AG04450 (cell line): ENCODE measurements at regions not wholly inside any gene's neighbourhood (a gene's known extent, or its start where the extent isn't known, plus 50 kb on each side); places are given as distances from the start of the nearest gene placed in this dataset.

Experiments used
- CTCF ChIA-PET: fragments of 300-600, 350-600 bp; formaldehyde crosslinking; extraction: SDS; loops from one replicate; lab custom pipeline; 2022; ENCODE audit warnings: antibody characterized with exemption, inconsistent platforms; lab: Charles Lee
- POLR2A ChIA-PET: fragments of 350-600 bp; formaldehyde crosslinking; extraction: SDS; loops from one replicate; lab custom pipeline; 2021; ENCODE audit warnings: antibody characterized with exemption, inconsistent platforms; lab: Yijun Ruan, JAX
- DNase-seq: peaks from one replicate; pipeline ENCODE4 v3.0.0-alpha.2; 2011; ENCODE audit warnings: low read depth, low spot score
- H3K27ac ChIP-seq: one replicate; pipeline ENCODE4 v1.5.1; 2012; ENCODE audit warnings: low read depth, low read length, control low read depth
- H3K27me3 ChIP-seq: one replicate; pipeline ENCODE4 v1.6.0; 2012; ENCODE audit warnings: low read length; ENCODE audit not compliant: control insufficient read depth, insufficient read depth
- H3K4me3 ChIP-seq: 2 replicates; pipeline ENCODE4 v1.5.1; 2011; ENCODE audit warnings: mild to moderate bottlenecking, low read depth, low read length, control low read depth
- H3K9me3 ChIP-seq: 2 replicates; pipeline ENCODE4 v1.5.1; 2012; ENCODE audit warnings: low read length; ENCODE audit not compliant: control insufficient read depth, insufficient read depth
- TF ChIP-seq, protein P1 (sequence below): IDR thresholded peaks from 2 replicates; pipeline ENCODE4 v1.5.1; 2011; ENCODE audit warnings: low read depth, low read length, control low read depth, inconsistent platforms

DNA sequence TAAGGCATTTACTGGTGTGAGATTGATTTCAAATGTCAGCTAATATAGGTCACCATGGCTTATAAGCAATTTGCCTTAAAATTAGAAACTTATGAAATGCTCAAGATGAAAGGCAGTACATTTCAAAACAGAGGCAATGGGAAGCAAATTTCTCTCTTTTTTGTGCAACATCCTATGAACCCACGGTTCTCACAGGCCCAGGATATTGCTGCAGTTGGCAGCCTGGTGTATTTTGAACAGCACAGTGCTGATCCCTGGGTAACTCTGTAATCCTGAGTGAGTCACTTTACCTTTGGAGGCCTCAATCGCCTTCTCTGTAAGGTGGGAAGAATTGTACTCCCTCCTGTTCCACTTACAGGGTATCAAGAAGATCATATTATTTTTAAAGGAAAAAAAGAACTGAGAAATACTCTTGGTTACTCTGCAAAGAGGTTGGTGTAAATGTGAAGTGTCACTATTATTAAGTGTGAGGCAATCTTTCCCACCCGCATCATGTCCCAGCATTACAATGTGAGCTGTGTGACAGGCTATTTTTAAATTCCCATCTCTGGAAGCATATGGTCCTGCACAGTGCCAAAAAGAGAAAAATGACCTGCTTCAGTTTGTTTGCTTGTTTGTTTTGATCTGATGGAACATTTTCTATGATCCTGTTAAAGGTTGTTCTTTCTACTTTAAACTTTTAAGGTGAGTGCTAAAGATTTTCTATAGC is 190.1 kb upstream of the LPP start:
- POLR2A ChIA-PET = no interaction called here
- H3K9me3 ChIP-seq = no peaks in the 10 kb centered on the region

DNA sequence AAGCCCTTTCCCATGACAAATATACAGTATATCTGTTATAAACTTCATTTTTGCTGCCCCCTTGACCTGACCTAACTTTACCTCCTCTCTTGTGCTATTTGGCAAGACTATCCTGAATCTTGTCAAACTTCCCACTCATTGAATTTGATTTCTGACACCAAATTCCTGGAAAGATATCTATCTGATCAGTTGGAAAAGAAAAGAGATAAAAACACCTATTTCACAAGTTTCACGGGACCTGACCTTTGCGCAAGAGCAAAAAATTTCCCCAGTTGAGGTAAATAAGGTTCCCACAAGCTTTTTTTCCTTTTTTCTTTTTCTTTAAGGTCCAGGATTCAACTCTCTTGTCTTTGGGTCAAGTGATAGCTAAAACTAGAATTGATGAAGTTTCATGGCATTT is 189.2 kb upstream of the LPP start:
- ChIA-PET POLR2A (no interaction called here), CTCF (no interaction called here)
- Histone ChIP-seq H3K9me3 (no peaks in the 10 kb centered on the region), H3K27ac (no peak overlapping the region), H3K27me3 (no peaks in the 10 kb centered on the region), H3K4me3 (no peak overlapping the region)
- TF ChIP-seq, protein P1, sequence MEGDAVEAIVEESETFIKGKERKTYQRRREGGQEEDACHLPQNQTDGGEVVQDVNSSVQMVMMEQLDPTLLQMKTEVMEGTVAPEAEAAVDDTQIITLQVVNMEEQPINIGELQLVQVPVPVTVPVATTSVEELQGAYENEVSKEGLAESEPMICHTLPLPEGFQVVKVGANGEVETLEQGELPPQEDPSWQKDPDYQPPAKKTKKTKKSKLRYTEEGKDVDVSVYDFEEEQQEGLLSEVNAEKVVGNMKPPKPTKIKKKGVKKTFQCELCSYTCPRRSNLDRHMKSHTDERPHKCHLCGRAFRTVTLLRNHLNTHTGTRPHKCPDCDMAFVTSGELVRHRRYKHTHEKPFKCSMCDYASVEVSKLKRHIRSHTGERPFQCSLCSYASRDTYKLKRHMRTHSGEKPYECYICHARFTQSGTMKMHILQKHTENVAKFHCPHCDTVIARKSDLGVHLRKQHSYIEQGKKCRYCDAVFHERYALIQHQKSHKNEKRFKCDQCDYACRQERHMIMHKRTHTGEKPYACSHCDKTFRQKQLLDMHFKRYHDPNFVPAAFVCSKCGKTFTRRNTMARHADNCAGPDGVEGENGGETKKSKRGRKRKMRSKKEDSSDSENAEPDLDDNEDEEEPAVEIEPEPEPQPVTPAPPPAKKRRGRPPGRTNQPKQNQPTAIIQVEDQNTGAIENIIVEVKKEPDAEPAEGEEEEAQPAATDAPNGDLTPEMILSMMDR = no peak
- DNase-seq = no peak

More for the DNA sequence above, 190.1 kb upstream of the LPP start:
- no peak overlapping the region for H3K4me3 ChIP-seq
- DNase-seq = no peak
- TF ChIP-seq, protein P1 = no peak
- H3K27ac ChIP-seq = no peak overlapping the region
- no peaks in the 10 kb centered on the region for H3K27me3 ChIP-seq
- CTCF ChIA-PET = no interaction called here

DNA sequence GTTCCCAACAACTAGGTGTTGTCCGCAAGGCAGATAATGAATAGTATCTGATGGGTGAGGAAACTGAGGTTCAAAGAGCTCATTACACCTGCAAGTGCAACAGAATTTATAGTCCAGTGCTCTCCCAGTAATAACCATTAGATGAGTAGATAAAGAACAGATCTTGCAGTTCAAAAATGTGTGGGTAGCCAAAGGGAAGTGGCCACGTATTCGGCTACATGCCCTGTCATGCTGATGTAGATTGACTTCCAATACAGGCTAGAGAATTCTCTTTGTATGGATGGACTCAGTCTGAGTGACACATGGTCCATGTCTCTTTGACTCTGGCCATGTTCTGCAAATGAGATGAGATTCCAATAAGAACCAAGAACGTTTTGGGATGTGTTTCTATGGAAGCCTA is 187.9 kb upstream of the LPP start:
- TF ChIP-seq, protein P1 = no peak
- no peak overlapping the region for H3K27ac ChIP-seq
- H3K9me3 ChIP-seq = no peaks in the 10 kb centered on the region
- no peaks in the 10 kb centered on the region for H3K27me3 ChIP-seq
- ChIA-PET POLR2A (interaction anchor here (0.6 kb wide), 1 partner anchor 11 kb away, joined by 4 read pairs; no protein-coding TSS in a partner anchor), CTCF (interaction anchor here (1.0 to 1.6 kb wide), 2 partner anchors 9 to 218 kb away, joined by 3 read pairs; no protein-coding TSS in a partner anchor)
- no peak overlapping the region for H3K4me3 ChIP-seq
- no peak for DNase-seq

DNA sequence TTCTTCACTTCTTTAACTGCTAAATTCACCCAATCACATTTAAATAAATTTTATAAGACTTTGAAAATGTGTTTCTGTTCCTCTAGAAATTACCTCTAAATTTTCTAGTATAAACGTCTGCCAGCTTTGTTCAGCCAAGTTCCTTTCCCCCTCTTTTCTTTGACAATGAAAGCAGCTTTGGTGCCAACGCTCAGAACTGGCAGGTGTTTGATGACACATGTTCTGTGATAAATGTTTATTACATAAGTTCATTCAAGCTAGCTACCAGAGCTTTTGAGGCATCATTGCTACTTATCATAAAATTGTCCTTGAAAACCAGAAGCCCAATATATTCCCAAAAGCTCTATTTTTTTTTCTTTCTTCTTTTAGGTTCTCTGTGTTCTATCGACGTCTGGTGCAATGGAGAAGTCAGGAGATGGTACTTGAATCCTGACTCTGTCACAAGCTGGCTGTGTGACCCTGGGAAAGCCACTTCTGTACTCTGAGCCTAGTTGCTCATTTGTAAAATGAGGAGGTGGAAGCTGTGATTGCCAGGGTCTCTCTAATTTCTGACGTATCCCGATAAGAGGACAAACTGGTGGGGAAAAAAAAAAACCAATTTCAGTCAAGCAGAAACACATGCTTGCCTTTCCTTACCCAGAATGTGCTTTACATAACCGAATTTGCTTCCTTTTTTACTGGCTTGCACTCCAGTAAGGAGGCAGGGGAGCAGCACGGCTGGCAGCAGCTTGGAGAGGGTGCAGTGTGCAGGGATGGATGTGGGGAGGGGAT is 187.1 kb upstream of the LPP start:
- no peak for DNase-seq
- CTCF ChIA-PET = interaction anchor here (1.0 to 1.6 kb wide), 2 partner anchors 8 to 219 kb away, joined by 3 read pairs; no protein-coding TSS in a partner anchor

More for the DNA sequence above, 187.1 kb upstream of the LPP start:
- POLR2A ChIA-PET = interaction anchor here (0.6 kb wide), 1 partner anchor 12 kb away, joined by 4 read pairs; no protein-coding TSS in a partner anchor
- Histone ChIP-seq H3K27ac (no peak overlapping the region), H3K9me3 (no peaks in the 10 kb centered on the region), H3K4me3 (no peak overlapping the region), H3K27me3 (no peaks in the 10 kb centered on the region)
- TF ChIP-seq, protein P1 = no peak
